ENCODE measurements at regions not wholly inside any gene's neighbourhood (a gene's known extent, or its start where the extent isn't known, plus 50 kb on each side); places are given as distances from the start of the nearest gene placed in this dataset.

GRCh38 chr6:138593124-138593877 is 94.0 kb upstream of the NHSL1 start:
- TF ChIP-seq SIN3A (IDR thresholded peaks at IDR 0.05; ENCODE audit: borderline replicate concordance, insufficient read depth, low read length): peak; percentile 93; the same call in 1 of the 2 replicates
- TF ChIP-seq TAF1 (IDR thresholded peaks at IDR 0.05; ENCODE audit: borderline replicate concordance, insufficient read depth, low read length): peak; percentile 91; the same call in 1 of the 2 replicates
- 0 out of 4 replicates have a peak, but pooled peaks of 1 of the 2 experiments have one; percentile 7 for TF ChIP-seq REST (IDR thresholded peaks at IDR 0.05; ENCODE audit: insufficient read depth in 1 of 2, low read depth in 2 of 2, low read length in 2 of 2)
- peak; percentile 90 for TF ChIP-seq POLR2AphosphoS5 (IDR thresholded peaks at IDR 0.05; ENCODE audit: low read depth, low read length)
- peak; percentile 71 for TF ChIP-seq FOXP2 (optimal IDR thresholded peaks at IDR 0.05; ENCODE audit: borderline replicate concordance, extremely low read depth, extremely low read length, insufficient read depth)

Measured in PFSK-1 (cell line).